Gastrocnemius medialis (tissue), 4 donors: ENCODE measurements at regions not wholly inside any gene's neighbourhood (a gene's known extent, or its start where the extent isn't known, plus 50 kb on each side); places are given as distances from the start of the nearest gene placed in this dataset.
A peak's percentile ranks its signal among the peaks of the same experiment; 100 is the strongest.
"Not testable (repeated sequence)": the region's sequence is repeated elsewhere in the genome, so short reads cannot be mapped to it uniquely, and the experiment has no call there.

Experiments
- ATAC-seq, 2 donors: fragments of 150-250 bp; one replicate each; pipeline ENCODE4 v1.9.1; 2016
- DNase-seq, 2 donors: peaks; one replicate each; pipeline ENCODE4 v3.0.0-alpha.2; 2019
- H3K27ac ChIP-seq, 4 donors: fragments of 200-600 bp; sonication (generic); 1 replicate in 1 of 4; 2 replicates in 3 of 4; pipeline ENCODE4 v1.5.1; 2016 to 2018; ENCODE audit warnings: mild to moderate bottlenecking in 2 of 4, moderate library complexity in 1 of 4
- H3K27me3 ChIP-seq, 3 donors: fragments of 200-600 bp; sonication (generic) in 2 of 3; 1 replicate in 1 of 3; 2 replicates in 2 of 3; pipeline versions ENCODE4 v1.5.1 to v1.6.0; 2016 to 2019; ENCODE audit warnings: mild to moderate bottlenecking in 1 of 3, moderate library complexity in 1 of 3
- H3K36me3 ChIP-seq, 2 donors: fragments of 200-600 bp; sonication (generic) in 1 of 2; one replicate each; pipeline ENCODE4 v1.5.1; 2017 to 2018
- H3K4me1 ChIP-seq, 2 donors: fragments of 200-600 bp; sonication (generic) in 1 of 2; one replicate each; pipeline ENCODE4 v1.5.1; 2016 to 2017; ENCODE audit warnings: mild to moderate bottlenecking in 2 of 2
- H3K4me3 ChIP-seq, 4 donors: fragments of 200-600 bp; sonication (generic) in 3 of 4; 1 replicate in 1 of 4; 2 replicates in 3 of 4; pipeline ENCODE4 v1.5.1; 2016 to 2019; ENCODE audit warnings: mild to moderate bottlenecking in 2 of 4
- H3K9me3 ChIP-seq, 3 donors: fragments of 200-600 bp; sonication (generic) in 2 of 3; 1 replicate in 1 of 3; 2 replicates in 2 of 3; pipeline ENCODE4 v1.5.1; 2016 to 2019
- POLR2A ChIP-seq, 2 donors: fragments of 450-650 bp; IDR thresholded peaks; one replicate each; pipeline ENCODE4 v1.6.1; 2017; ENCODE audit warnings: antibody characterized with exemption in 2 of 2, mild to moderate bottlenecking in 2 of 2, moderate library complexity in 2 of 2
- in situ Hi-C, 4 donors: fragments of 200-750 bp; cut with MboI; loops; one replicate each; pipeline versions ENCODE4 v1.15.0 to v1.8.0; 2017; ENCODE audit warnings: low sequenced_read_pairs in 4 of 4
- intact Hi-C: fragments of 100-400 bp; cut with DNase I; formaldehyde crosslinking; loops from one replicate; pipeline ENCODE4 v1.15.1; 2023; ENCODE audit warnings: low total_unique reads
- TF ChIP-seq, protein P1 (sequence below), 5 experiments: fragments of 450-650 bp in 3 of 5; fragments of 200-600 bp in 2 of 5; sonication (generic) in 2 of 5; IDR thresholded peaks in 4 of 5; conservative IDR thresholded peaks in 1 of 5; 1 replicate in 4 of 5; 2 replicates in 1 of 5; pipeline ENCODE4 v1.5.1; 2016 to 2019; ENCODE audit warnings: antibody characterized with exemption in 5 of 5, mild to moderate bottlenecking in 3 of 5, moderate library complexity in 3 of 5

DNA sequence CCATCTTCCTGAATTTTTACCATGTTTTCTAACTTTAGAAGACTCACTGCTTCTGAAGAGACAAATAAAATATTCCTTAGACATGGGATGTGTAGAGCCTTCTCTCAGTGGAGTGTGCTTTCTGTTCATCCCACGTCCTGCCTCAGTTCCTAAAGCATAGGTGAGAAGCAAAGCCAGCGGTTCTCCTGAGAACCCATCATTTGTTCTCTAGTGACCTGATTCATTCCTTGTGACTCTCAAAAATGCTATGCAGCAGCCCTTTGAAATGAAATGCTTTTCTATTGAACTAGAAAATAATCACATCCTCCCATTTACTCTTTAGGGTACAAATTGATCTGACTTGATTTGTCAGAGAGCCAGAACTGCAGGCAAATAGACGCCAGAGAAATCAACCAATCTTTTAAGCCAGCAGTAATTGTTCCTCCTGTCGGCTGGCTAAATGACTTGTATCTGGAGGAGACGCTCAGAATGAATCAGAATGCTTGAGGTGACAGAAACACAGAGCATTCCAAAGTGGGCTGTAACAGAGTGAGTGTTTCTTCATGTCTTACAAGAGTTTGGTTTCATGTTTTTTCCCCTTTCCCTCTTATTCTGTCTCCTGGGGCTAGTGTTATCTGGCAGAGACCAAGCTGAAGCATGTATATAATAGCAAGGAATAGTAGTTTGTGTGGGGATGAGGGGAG, 81.3 kb upstream of the TMEM178A start:
- Histone ChIP-seq H3K27me3 (no peaks in the 10 kb centered on the region), H3K27ac (no peak overlapping the region), H3K4me3 (no peak overlapping the region), H3K9me3 (no peaks in the 10 kb centered on the region), H3K36me3 (no peaks in the 10 kb centered on the region), H3K4me1 (no peaks in the 10 kb centered on the region)
- in situ Hi-C loops (no loop called here), intact Hi-C loops (no loop called here)
- TF ChIP-seq POLR2A (IDR thresholded peaks at IDR 0.05) = no peak
- TF ChIP-seq, protein P1, sequence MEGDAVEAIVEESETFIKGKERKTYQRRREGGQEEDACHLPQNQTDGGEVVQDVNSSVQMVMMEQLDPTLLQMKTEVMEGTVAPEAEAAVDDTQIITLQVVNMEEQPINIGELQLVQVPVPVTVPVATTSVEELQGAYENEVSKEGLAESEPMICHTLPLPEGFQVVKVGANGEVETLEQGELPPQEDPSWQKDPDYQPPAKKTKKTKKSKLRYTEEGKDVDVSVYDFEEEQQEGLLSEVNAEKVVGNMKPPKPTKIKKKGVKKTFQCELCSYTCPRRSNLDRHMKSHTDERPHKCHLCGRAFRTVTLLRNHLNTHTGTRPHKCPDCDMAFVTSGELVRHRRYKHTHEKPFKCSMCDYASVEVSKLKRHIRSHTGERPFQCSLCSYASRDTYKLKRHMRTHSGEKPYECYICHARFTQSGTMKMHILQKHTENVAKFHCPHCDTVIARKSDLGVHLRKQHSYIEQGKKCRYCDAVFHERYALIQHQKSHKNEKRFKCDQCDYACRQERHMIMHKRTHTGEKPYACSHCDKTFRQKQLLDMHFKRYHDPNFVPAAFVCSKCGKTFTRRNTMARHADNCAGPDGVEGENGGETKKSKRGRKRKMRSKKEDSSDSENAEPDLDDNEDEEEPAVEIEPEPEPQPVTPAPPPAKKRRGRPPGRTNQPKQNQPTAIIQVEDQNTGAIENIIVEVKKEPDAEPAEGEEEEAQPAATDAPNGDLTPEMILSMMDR (IDR thresholded peaks at IDR 0.05 in 4 of 5, conservative IDR thresholded peaks at IDR 0.05 in 1 of 5) = no peak
- ATAC-seq = no peak
- no peak for DNase-seq

- ATAC-seq, H3K27ac ChIP-seq, H3K4me3 ChIP-seq, intact Hi-C loops, H3K36me3 ChIP-seq, H3K4me1 ChIP-seq, in situ Hi-C loops, H3K27me3 ChIP-seq, H3K9me3 ChIP-seq, DNase-seq: not testable (repeated sequence)
Measured at GRCh38 chr2:39585531-39585930, 80.2 kb upstream of the TMEM178A start.

GRCh38 chr2:39587168-39587567, 78.5 kb upstream of the TMEM178A start:
- DNase-seq = no peak
- in situ Hi-C loops = no loop called here
- H3K9me3 ChIP-seq = no peaks in the 10 kb centered on the region
- H3K36me3 ChIP-seq = no peaks in the 10 kb centered on the region
- no peak for ATAC-seq
- no peaks in the 10 kb centered on the region for H3K4me1 ChIP-seq
- H3K4me3 ChIP-seq = no peak overlapping the region
- TF ChIP-seq POLR2A (IDR thresholded peaks at IDR 0.05) = no peak
- TF ChIP-seq, protein P1 (IDR thresholded peaks at IDR 0.05 in 4 of 5, conservative IDR thresholded peaks at IDR 0.05 in 1 of 5) = no peak
- intact Hi-C loops = no loop called here
- H3K27ac ChIP-seq = no peak overlapping the region
- H3K27me3 ChIP-seq = no peaks in the 10 kb centered on the region

DNA sequence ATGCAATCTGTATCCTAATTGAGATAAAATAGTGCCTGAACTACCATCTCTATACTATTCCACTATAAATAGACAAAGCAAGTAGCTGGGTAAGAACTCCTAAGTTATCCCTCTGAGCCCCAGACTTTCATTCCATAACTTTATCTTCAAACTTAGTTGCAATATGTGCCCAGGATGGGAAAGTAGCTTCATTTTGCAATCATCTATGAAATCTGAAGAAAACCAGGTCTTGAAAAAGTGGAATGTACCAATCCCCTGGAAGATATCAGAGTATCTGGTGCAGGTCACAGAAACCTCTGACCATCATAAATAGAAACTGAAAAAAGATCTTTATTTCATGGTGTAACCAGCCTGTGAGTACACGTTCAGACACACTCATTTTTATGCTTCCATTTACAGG, 78.1 kb upstream of the TMEM178A start:
- Histone ChIP-seq H3K27me3 (no peaks in the 10 kb centered on the region), H3K36me3 (no peaks in the 10 kb centered on the region), H3K9me3 (no peaks in the 10 kb centered on the region), H3K27ac (no peak overlapping the region), H3K4me1 (no peaks in the 10 kb centered on the region), H3K4me3 (no peak overlapping the region)
- TF ChIP-seq POLR2A (IDR thresholded peaks at IDR 0.05) = no peak
- TF ChIP-seq, protein P1 (IDR thresholded peaks at IDR 0.05 in 4 of 5, conservative IDR thresholded peaks at IDR 0.05 in 1 of 5) = no peak
- intact Hi-C loops (no loop called here), in situ Hi-C loops (no loop called here)
- DNase-seq (no peak), ATAC-seq (no peak)

DNA sequence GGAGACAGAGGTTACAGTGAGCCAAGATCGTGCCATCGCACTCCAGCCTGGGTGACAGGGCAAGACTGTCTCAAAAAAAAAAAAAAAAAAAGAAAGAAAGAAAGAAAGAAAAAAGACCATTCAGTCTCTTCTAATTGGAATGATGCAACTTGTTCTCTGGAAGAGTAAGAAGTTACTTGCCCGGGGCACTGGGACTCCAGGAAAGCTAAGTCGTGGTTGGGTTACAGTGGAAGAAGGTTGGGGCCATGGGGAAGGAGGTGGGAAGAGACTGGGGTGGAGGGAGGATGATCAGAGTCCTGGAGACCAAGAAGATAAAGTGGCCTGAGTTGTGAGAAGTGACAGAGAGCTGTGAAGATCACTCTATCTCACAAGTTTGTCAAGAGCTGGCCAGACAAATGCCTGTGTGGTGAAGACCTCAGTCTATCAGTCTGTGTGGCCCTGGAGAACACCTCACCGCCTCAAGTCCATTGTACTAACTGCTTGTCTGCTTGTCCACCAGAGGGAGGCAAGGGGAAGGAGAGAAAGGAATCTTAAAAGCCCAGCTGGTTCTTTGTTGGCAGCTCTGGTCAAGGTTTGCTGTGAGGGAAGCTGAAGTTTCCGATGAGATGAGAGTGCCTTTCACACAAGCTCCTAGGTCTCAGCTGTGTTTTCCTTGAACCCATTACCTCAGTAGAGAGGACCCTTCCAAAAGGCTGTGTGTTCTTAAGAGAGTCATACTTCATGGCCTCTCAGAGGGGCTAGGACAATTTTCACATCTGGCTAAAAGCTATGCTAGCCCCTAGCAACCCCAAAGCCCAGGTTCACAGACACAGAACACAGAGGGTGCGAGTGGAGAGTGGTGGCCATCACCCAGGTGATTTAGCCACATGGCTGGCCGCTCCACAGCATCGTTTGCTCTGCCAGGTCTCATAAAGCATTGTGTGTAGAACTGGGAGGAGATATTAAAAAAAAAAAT, 72.0 kb upstream of the TMEM178A start:
- Histone ChIP-seq H3K4me1 (no peaks in the 10 kb centered on the region), H3K9me3 (no peaks in the 10 kb centered on the region), H3K27ac (no peak overlapping the region), H3K4me3 (no peak overlapping the region), H3K36me3 (no peaks in the 10 kb centered on the region), H3K27me3 (no peaks in the 10 kb centered on the region)
- in situ Hi-C loops = no loop called here
- peak; percentile 79 to 86 for ATAC-seq
- peak; percentile 20 to 31 for DNase-seq
- TF ChIP-seq, protein P1 (IDR thresholded peaks at IDR 0.05 in 4 of 5, conservative IDR thresholded peaks at IDR 0.05 in 1 of 5) = peak; percentile 41 to 60 (median 53)
- no peak for TF ChIP-seq POLR2A (IDR thresholded peaks at IDR 0.05)
- intact Hi-C loops = loop anchor here (2.0 kb wide), 3 partner anchors 81 to 137 kb away; no protein-coding TSS in a partner anchor
